NCI-H128 (cell line): ENCODE measurements at regions not wholly inside any gene's neighbourhood (a gene's known extent, or its start where the extent isn't known, plus 50 kb on each side); places are given as distances from the start of the nearest gene placed in this dataset.
"Not testable (repeated sequence)": the region's sequence is repeated elsewhere in the genome, so short reads cannot be mapped to it uniquely, and the experiment has no call there.

ENCODE experiments used
- DNase-seq: peaks from one replicate; lab custom pipeline; 2025; ENCODE audit not compliant: unreplicated experiment; lab: John Stamatoyannopoulos, UW

DNA sequence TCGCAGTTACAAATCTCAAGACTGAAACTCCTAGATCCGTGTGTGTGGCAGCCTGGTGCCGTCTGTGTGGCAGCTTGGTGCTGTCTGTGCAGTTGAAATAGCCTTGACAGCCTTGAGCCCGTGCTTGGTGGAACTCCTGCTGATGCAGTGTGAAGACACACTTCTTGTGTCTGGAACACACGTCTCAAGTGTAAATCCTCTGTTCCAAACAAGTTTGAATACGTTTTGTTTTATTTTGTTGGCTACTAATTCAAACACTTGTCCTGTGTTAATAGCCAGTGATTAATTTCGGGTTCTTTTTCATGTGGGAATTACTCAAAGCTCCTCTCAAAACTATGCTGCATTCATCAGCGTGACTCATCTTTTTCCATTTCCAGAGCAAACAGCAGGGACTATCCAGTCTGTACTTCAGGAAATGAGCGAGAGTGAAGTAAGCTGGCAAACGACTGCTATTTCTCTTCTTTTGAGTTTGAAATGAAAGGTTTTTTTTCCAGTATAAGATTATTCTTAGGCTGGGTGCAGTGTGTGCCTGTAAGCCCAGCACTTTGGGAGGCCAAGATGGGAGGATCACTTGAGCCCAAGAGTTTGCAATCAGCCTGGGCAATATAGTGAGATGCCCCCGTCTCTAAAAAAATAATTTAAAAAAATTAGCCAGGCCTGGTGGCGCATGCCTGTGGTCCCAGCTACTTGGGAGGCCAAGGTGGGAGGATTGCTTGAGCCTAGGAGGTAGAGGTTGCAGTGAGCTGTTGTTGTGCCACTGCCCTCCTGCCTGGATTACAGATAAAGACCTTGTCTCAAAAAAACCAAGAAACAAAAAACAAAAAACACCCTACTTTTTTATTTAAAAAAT lies 152.9 kb downstream of the SPP2 start:
- DNase-seq = no peak

- no peak for DNase-seq
These were observed 152.1 kb downstream of the SPP2 start for GRCh38 chr2:234202601-234203000.

- no peak for DNase-seq
These were observed 149.5 kb downstream of the SPP2 start for GRCh38 chr2:234199996-234200395.

DNA sequence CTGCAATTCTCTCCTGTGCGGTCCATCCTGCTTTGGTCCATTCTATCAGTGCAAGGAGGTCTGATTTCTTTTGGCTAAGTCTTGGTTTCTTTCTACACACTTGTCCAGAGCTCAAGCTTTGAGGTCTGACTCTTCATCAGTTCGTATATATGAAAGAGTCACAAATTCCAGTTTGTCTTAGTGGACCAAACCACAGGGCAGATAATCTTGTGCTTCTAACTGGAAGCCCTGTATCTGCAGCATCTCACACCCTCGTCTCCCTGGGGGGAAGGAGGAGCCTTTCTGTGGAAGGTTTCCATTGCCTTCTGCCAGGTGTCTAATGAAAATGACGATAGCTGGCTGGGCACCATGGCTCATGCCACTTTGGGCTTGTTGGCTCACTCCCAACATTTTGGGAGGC lies 148.5 kb downstream of the SPP2 start:
- no peak for DNase-seq

GRCh38 chr2:234195516-234195915 lies 145.0 kb downstream of the SPP2 start:
- no peak for DNase-seq

- DNase-seq = no peak
These were observed 143.6 kb downstream of the SPP2 start for GRCh38 chr2:234193977-234194563.

DNA sequence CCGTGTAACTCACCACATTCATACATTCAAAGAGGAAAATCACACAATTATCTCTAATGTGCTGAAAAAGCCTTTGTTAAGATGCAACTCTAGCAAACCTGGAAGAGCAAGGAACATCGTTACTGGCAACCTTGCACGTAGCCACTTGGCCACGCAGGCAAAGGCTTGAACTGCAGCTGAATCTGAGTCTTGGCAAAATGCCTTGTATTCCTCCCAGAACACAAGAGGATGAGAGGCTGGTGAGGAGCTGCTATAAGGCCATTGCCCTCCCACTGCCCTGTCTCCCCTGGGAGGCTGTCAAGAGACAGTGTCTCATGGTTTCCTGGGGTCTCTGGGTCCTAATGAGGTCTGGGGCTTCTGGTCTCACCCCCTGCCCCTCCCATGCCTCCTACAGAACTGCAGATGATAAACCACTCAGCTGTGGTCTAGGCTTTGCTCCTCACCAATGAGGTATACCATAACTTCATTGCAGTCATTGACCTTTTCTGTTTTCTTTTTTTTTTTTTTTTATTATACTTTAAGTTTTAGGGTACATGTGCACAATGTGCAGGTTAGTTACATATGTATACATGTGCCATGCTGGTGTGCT lies 141.4 kb downstream of the SPP2 start:
- peak; percentile 65 for DNase-seq

DNA sequence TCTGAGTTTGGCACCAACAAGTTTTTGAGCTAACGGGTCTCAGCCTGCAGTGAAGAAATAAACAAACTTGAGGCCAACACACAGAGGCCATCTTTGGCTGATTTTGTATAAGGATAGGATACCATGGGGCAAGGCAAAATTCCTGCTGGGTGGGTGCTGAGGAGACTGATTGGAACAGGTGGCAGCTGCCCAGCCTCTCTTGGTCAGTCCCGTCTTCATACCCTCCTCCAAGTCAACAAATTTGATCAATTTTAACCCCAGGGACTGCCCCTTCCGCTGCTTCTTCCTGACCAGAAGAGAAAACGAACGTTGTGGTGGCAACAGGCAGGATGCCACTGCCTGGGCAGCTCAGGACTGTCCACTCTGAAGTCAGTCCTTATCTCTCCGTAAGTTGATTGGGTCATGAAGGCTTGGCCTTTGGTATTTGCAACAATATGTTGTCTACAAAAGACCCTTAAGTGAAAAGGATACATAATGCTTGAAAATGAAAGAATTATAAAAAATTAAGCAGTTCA lies 139.3 kb downstream of the SPP2 start:
- DNase-seq = no peak

DNA sequence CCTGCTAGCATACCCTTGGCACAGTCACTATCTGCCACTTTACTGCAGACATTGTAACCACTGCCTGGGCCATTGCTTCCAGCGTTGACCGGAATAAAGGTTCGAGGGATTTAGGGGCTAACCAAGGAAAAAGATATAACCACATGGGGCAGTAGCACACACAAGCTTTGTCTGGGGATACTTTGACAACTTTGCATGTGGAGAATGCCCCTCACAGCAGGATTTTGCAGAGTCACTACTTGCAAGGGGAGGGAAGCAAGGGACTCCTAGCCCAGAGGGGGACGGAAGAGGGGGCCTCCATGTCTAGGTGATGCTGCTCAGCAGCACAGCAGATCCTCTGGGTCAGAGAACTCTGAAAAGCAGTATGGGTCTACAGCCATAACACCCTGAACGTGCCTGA lies 138.7 kb downstream of the SPP2 start:
- no peak for DNase-seq

DNA sequence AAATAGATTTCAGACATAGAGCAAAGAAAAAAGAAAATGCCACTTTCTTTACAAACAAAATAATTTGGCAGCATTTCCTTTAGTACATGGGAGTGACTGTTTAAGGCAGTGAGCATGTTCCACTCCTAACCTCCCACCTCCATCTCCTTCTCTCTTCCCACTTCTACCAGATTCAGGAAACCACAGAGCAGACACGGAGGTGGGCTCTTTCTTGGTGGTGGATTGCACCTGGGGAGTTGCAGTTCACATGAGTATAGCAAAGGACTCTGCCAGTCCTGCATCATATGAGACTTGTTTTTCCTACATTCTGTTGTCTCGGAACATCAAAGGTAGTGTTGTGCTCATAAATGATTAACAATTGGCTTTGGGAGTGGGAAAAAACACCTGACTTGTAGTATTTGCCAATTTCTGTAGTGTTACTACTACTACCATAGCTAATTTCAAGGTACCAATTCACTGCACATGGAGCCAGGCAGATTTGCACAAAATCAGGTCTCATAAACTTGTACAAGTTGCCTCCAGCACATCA lies 137.2 kb downstream of the SPP2 start:
- DNase-seq = no peak

- DNase-seq = no peak
These were observed 130.6 kb downstream of the SPP2 start for GRCh38 chr2:234181121-234181520.

DNA sequence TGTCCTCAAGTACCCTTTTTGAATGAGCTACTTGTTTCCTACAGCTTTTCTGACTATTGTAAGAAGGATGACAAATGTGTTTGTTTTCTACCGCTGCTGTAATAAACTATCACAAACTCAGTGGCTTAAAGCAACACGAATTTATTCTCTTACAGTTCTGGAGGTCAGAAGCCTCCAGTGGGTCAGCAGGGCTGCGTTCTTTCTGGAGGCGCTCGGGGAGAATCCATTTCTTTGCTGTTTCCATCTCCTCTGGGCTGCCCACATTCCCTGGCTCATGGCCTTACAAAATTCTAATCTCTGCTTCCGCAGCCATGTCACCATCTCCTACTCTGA lies 128.5 kb downstream of the SPP2 start:
- no peak for DNase-seq

- no peak for DNase-seq
These were observed 128.0 kb downstream of the SPP2 start for GRCh38 chr2:234178330-234179030.

GRCh38 chr2:234175649-234176048 lies 125.1 kb downstream of the SPP2 start:
- DNase-seq = no peak

DNA sequence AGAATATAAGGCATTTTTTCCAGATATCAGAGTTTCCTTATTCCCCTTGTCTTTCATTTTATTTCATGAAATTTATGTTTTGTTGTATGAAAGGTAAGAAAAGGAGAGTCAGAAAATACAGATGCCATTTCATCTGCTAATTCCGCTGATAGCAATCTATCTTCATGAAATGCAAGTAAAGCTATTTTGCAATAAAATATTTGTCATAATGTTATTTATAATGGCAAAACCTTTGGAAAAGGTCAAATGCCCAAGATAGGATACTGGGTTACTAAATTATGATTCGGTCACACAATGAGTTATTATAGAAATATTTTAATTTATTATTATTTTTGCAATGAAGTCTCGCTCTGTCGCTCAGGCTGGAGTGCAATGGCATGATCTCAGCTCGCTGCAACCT lies 124.2 kb downstream of the SPP2 start:
- DNase-seq = no peak

GRCh38 chr2:234172532-234172931 lies 122.0 kb downstream of the SPP2 start:
- DNase-seq = no peak

DNA sequence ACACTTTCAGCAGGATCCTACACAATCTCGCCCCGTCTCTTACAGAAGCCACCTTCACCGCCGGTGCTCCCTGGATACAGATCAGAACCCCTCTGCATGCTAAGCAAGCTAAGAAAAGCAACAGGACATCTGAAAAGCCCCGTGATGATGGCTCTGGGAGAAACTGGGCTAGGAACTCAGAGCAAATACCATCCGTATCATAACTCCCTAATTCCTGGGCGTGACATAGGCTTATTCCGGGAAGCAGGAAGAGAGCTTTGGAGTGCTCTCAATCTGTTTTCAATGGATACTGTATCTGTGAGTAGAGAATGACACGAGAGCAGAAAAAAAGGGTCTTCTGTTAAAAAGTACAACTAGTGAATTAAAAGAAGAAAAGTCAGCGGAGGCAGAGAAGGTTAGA lies 121.6 kb downstream of the SPP2 start:
- no peak for DNase-seq

DNA sequence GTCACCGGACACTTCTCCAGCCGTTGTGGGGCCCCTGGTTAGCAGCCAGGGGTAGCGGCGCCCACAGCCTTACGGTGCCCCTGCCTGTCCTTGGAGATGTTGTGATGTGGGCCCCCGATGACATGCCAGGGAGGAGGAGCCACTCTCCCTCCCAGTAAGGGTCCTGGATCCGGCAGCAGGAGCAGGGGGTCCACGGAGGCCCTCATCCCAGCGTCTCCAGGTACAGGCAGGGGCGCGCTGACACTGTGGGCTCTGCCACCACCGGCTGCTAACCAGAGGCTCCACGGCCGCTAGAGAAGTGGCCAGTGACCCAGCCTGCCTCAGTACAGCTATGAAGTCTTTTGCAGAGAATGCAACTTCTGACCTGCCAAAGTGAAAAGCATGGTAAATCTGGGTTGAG lies 121.2 kb downstream of the SPP2 start:
- no peak for DNase-seq

GRCh38 chr2:234169674-234170073 lies 119.2 kb downstream of the SPP2 start:
- no peak for DNase-seq

- DNase-seq = not testable (repeated sequence)
These were observed 118.4 kb downstream of the SPP2 start for GRCh38 chr2:234168605-234169570.
